GM12891 (cell line): ENCODE measurements at regions not wholly inside any gene's neighbourhood (a gene's known extent, or its start where the extent isn't known, plus 50 kb on each side); places are given as distances from the start of the nearest gene placed in this dataset.

Source experiments
- POLR2A ChIP-seq: IDR thresholded peaks from 2 replicates; pipeline ENCODE4 v1.6.1; 2011; ENCODE audit warnings: low read depth, low read length, control low read depth
- POLR2AphosphoS5 ChIP-seq: IDR thresholded peaks from 2 replicates; pipeline ENCODE4 v1.6.1; 2011; ENCODE audit warnings: low read depth, low read length, control low read depth
- SPI1 ChIP-seq: IDR thresholded peaks from 2 replicates; pipeline ENCODE4 v1.6.1; 2011; ENCODE audit warnings: low read depth, low read length, control low read depth
- TAF1 ChIP-seq: IDR thresholded peaks from 2 replicates; pipeline ENCODE4 v1.6.1; 2011; ENCODE audit warnings: low read depth, low read length, control low read depth

DNA sequence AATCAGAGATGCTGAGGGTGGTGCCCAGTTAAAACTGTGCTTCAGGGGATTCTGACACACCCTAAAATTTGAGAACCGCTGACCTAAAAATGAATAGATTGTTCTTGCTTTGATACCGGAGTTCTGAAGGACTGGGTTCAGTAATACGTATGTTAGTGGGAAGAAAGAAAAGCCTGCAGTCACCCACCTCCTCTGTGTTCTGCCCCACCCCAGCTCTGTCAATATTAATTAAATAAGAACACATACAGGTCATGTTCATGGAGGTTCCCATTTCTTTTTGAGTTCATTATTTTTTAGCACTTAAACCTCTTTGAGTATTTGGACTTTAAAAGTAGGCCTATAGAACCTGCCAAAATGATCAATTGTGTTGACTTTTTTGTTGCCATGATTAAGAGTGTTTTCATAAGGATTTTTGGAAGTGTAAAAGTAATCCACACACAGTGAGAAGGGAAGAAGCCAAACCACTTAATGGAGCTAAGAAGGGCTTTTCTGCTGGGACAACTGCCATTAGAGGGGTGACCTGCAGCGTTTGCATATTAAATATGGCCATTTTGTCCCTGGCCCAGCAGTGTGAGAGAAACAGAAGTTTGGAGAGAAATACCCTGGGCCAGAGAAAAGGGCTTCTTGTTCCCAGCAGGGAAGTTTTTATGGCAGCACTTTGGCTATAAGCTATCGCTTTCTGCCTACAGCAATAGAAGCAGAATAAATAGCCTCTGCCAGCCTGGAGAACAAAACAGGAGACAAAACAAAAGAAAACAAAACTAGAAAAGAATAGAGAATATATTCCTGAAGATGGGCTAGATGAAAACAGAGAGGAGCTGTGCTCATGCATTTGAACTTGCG is 80.7 kb upstream of the RNF152 start:
- TF ChIP-seq POLR2A, result no peak
- TF ChIP-seq POLR2AphosphoS5, result no peak
- no peak for TF ChIP-seq TAF1
- no peak for TF ChIP-seq SPI1
